HG03378 (cell line): ENCODE measurements at regions not wholly inside any gene's neighbourhood (a gene's known extent, or its start where the extent isn't known, plus 50 kb on each side); places are given as distances from the start of the nearest gene placed in this dataset.
"Not testable (repeated sequence)": the region's sequence is repeated elsewhere in the genome, so short reads cannot be mapped to it uniquely, and the experiment has no call there.

Source experiments
- ATAC-seq: cut with Tn5 transposase; IDR thresholded peaks from one replicate; pipeline ENCODE4 v1.9.1; 2021; ENCODE audit warnings: mild to moderate bottlenecking, moderate library complexity; ENCODE audit not compliant: unreplicated experiment

GRCh38 chr4:25981749-25982148 lies 67.7 kb downstream of the SMIM20 start:
- no peak for ATAC-seq

DNA sequence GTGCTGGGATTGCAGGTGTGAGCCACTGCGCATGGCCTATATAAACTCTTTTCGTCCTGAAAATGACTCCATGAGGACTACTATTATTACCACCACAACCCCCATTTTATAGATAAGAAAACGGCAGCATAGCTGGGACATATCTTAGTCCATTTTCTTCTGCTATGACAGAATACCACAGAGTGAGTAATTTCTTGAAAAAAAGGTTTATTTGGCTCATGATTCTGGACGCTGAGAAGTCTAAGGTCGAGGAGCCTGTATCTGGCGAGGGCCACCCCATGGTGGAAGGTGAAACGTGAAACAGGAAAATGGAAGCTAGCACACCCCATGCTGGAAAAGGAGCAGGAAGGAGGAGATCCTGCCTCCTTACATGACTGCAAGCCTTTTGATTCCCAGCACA lies 68.9 kb downstream of the SMIM20 start:
- ATAC-seq: no peak

DNA sequence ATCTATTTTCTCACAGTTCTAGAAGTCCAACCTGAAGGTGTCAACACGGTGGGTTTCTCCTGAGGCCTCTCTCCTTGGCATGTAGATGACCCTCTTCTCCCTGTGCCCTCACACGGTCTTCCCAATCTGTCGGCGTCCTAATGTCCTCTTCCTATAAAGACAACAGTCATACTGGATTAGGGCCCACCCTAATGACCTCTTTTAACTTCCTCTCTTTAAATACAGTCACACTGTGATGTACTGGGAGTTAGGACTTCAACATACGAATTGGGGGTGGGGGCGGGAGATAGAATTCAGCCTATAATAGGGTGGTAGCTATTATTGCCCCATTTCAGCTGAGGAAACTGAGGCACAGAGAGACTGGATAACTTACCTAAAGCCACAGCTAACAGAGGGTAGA lies 70.2 kb downstream of the SMIM20 start:
- no peak for ATAC-seq

- no peak for ATAC-seq
These were observed 70.8 kb downstream of the SMIM20 start for GRCh38 chr4:25984796-25985195.

DNA sequence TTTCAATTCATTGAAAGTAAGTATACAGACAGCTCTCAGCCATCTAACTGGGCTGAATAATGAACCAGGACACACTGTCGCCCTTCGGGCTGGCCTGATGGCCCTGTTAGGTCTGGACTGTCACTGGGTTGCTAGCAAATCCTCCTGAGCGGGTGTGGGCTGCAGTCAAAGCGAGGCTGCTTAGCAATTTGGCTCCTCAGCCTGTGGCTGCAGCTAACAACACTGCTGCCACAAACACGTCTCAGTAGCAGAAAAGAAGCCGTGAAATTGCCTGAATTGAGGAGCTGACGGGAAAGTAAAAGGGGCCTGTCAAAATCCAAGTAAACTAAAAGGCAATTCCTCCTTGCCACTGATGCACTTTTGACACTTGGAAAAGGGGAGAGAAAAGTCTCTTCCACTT lies 72.8 kb downstream of the SMIM20 start:
- ATAC-seq: no peak

GRCh38 chr4:25991340-25991739 lies 77.3 kb downstream of the SMIM20 start:
- ATAC-seq: no peak

DNA sequence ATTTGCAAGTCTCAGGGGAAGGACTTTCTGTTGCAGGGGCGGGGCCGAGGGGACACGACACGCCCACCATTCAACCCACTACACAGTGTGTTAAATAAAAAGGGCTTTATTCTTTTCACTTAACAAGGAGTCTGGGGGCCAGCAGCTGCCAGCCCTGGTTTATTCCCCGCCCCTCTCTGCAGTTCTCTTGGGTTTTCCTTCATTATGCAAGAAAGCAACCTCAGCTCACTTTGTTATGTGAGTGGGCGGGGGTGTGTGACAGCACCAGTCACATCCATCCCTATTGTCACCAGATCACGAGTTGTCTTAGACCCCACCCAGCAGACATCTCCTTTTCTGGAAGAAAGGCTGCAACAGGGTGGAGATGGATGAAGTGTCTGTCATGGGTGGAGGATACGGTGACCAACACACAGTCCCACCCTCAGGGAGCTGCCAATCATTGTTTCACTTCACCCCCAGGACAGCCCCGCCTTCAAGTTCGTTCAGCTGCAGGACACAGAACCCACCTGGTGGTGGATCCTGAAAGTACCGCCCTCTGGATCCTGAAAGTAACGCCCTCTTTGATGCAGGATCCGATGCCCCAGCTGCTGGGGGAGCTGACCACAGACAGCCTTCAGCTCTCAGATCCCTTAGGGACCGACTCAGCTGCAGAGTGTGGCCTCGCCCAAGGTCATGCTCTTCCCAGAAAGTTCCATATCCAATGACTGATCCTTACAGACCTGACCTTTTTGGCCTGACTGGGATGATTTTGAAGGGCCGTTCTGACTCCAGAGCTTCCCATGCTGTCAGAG lies 79.6 kb downstream of the SMIM20 start:
- ATAC-seq: peak; percentile 59

DNA sequence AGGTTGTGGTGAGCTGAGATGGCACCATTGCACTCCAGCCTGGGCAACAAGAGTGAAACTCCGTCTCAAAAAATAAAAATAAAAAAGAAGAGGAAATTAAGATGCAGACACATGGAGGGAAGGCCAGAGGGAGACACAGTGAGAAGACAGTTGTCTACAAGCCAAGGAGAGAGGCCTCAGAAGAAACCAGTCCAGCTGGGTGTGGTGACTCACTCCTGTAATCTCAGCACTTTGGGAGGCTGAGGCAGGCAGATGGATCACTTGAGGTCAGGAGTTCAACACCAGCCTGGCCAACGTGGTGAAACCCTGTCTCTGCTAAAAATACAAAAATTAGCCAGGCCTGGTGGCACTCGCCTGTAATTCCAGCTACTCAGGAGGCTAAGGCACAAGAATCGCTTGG lies 80.6 kb downstream of the SMIM20 start:
- ATAC-seq: not testable (repeated sequence)

DNA sequence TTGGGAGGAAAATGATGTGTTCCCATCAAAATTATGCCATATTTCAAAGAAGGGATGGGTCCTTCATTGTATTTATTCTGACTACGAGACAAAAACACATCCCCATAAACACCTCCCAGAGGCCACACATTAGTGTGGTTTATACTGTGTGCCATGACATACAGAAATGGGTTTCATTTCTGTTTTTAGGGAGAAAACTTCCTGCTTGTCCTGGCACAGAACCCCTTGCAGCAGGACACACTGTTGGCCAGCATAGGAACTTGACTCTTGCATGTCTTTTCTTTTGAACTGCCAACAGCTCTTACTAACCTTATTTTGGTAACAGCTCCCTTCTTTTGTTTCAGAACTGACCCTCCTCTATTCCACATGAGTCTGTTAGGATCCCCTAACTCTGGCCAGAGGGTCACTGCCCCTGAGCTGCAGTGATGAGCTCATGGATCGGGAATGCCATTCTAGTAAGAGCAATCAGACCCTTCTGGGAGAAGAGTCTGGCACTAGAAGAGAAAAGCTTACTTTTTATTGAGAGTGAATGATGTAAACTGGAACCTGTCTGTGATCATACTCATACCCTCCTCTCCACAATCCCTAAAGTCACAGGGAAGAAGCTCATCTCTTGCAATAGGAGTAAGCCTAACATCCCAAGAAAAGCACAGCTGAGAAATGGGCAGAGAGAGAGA lies 86.4 kb downstream of the SMIM20 start:
- ATAC-seq: no peak

DNA sequence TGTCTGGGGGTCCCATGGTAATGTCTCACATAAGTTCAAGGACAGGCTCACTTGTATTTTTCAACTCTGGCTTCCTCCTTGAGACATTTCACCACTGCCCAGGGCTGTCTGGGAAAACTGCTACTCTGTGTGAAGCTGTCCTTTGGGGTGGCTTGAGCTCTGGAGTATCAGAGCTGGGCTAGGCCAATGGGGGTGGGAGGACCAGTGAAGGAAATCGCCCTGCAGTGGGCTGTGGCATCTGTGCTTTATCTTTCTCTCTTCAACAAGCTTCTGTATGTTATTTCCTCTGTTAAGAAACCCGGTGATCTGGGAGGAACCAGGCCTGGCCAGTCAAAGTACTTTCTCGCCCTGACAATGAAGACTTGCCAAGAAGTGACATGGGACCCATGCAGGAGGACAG lies 87.4 kb downstream of the SMIM20 start:
- ATAC-seq: no peak

GRCh38 chr4:26001816-26002215 lies 87.8 kb downstream of the SMIM20 start:
- no peak for ATAC-seq

DNA sequence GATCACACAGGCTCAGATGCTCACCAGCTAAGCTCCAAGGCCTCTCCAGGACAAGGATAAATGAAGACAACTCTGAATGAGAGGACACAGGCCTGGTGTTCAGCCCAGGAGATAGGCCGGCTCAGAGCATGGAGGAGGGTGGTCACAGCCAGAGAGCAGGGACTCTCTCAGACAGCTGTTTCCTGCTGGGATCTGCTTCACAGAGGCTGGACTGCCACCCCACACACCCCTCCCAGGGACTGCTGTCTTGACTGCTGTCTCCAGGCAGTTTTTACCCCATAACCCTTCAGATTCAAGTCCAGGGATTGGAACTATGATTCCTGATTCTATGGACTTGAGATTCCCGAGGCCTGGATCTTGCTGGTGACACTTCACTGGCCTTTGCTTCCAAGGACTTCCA lies 89.0 kb downstream of the SMIM20 start:
- no peak for ATAC-seq

DNA sequence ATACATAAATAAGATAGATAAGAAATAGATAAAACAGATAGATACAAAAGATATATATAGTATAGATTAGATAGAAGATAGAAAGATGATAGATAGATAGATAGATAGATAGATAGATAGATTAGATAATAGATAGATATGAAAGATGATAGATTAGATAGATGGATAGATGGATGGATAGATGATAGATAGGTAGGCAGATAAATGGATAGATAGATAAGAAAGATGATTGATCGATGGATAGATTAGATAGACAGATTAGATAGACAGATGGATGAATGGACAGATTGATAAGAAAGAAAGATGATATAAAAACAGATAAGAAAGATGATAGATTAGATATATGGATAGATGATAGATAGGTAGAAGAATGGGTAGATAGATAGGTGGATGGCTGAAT lies 90.3 kb downstream of the SMIM20 start:
- no peak for ATAC-seq

- ATAC-seq: no peak
These were observed 91.7 kb downstream of the SMIM20 start for GRCh38 chr4:26005764-26006163.

GRCh38 chr4:26008737-26009136 lies 94.7 kb downstream of the SMIM20 start:
- ATAC-seq: no peak

DNA sequence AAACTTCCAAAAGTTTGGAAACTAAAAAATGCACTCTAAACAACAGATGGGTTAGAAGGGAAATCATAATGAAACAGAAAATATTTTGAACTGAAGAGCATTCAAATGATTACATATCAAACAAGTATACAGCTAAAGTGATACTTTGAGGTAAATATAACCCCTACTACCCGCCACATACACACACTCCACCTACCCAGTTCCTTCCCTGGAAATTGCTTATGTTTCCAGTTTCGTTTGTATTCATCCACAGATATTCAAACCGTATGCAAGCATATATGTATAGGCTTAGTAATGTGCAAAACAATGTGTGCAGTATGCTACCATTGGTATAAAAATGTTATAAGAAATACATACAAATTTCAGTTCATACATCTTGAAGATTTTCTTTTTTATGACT lies 95.5 kb downstream of the SMIM20 start:
- no peak for ATAC-seq

DNA sequence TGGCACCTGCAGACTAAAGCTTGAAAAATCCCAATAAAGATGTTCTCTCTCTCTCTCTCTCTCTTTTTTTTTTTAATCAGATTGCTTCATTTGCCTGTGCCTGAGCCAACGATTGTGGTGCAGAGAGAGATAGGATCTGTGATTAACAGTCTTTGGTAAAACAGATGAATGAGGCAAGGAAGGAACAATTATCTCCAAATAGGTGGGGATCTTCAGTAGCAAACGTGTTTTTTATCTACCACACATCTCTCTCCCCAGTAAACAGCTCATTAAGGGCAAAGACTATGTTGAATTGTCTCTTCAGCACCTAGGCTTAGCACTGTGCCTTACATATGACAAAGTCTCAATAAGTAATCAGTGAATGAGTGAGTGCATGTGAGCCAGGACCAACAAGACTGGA lies 96.3 kb downstream of the SMIM20 start:
- ATAC-seq: no peak

GRCh38 chr4:26013629-26014028 lies 99.6 kb downstream of the SMIM20 start:
- ATAC-seq: no peak

- ATAC-seq: no peak
These were observed 101.2 kb downstream of the SMIM20 start for GRCh38 chr4:26015133-26015651.

- no peak for ATAC-seq
These were observed 101.9 kb downstream of the SMIM20 start for GRCh38 chr4:26015906-26016305.

GRCh38 chr4:26017531-26017930 lies 103.5 kb downstream of the SMIM20 start:
- no peak for ATAC-seq

GRCh38 chr4:26017961-26018700 lies 104.1 kb downstream of the SMIM20 start:
- not testable (repeated sequence) for ATAC-seq
